LNCAP (cell line): ENCODE measurements at regions not wholly inside any gene's neighbourhood (a gene's known extent, or its start where the extent isn't known, plus 50 kb on each side); places are given as distances from the start of the nearest gene placed in this dataset.

ENCODE experiments used
- TF ChIP-seq, protein P1 (sequence below): fragments of 450-650 bp; IDR thresholded peaks from 2 replicates; pipeline ENCODE4 v1.5.1; 2017; ENCODE audit warnings: mild to moderate bottlenecking

GRCh38 chr1:5493275-5493674 is 498.9 kb downstream of the NPHP4 start:
- TF ChIP-seq, protein P1, sequence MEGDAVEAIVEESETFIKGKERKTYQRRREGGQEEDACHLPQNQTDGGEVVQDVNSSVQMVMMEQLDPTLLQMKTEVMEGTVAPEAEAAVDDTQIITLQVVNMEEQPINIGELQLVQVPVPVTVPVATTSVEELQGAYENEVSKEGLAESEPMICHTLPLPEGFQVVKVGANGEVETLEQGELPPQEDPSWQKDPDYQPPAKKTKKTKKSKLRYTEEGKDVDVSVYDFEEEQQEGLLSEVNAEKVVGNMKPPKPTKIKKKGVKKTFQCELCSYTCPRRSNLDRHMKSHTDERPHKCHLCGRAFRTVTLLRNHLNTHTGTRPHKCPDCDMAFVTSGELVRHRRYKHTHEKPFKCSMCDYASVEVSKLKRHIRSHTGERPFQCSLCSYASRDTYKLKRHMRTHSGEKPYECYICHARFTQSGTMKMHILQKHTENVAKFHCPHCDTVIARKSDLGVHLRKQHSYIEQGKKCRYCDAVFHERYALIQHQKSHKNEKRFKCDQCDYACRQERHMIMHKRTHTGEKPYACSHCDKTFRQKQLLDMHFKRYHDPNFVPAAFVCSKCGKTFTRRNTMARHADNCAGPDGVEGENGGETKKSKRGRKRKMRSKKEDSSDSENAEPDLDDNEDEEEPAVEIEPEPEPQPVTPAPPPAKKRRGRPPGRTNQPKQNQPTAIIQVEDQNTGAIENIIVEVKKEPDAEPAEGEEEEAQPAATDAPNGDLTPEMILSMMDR = no peak

DNA sequence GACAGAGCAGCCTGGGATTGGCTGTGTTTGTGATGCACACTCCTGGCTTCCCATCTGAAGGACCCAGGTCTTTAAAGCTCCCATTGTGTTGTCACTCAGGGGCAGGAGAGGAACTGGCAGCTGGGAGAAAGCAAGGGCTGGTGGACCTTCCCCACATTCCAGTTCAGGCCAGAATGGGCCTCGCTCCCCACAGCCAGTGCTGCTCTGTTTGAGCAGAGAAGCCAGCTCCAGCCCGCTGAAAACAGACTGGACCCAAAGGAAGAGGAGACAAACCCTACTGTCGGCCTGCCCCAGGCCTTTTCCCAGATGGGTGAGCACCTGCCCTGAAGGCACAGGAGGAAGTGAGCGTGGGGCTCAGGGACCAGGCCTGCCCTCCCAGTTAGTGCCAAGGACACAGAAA is 499.4 kb downstream of the NPHP4 start:
- TF ChIP-seq, protein P1 = no peak

- TF ChIP-seq, protein P1 = no peak
Observed at GRCh38 chr1:5491207-5491904, 500.9 kb downstream of the NPHP4 start.

DNA sequence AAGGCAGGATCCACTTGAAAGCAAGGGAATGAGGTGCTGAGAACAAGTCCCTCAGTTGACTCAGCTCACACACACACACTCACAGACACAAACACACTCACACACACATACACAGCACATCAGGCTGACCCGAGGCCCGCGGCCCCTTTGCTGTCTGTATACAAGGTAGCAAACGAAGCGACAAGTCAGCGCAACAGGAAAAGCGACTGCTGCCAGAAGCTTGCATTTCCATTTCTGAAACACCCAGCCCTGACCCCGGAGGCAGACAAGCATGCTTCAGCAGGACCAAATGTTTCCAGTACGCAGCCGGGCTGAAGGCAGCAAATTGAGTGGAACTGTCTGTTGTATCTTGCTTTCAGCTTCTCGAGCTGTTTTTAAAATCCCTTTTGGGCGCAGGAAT is 501.6 kb downstream of the NPHP4 start:
- TF ChIP-seq, protein P1 = no peak

DNA sequence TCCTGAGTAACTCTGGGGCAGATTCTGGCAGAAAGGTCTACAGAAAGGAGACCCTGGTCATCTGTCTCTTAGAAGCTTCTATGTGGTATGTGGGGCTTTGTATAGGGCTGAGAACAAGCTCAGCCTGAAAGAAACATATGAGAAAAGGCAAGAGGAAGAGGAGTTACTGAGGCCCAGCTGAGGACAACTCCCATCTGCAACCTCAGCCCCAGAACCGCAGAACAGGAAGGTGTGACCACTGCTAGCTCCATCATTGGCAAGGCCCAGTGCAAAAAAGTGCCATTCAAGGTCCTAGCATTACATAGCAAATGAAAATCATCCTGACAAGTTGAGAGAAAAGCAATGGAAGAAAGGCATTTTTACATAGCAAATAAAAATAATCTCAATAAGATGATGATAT is 503.8 kb downstream of the NPHP4 start:
- TF ChIP-seq, protein P1 = no peak

- TF ChIP-seq, protein P1 = no peak
Observed at GRCh38 chr1:5485968-5486696, 506.1 kb downstream of the NPHP4 start.

- TF ChIP-seq, protein P1 = no peak
Observed at GRCh38 chr1:5485436-5485835, 506.8 kb downstream of the NPHP4 start.
